Endothelial cell of umbilical vein (primary cell): ENCODE measurements at regions not wholly inside any gene's neighbourhood (a gene's known extent, or its start where the extent isn't known, plus 50 kb on each side); places are given as distances from the start of the nearest gene placed in this dataset.

Experiments used
- CTCF ChIP-seq, 2 donors: IDR thresholded peaks; 1 replicate in 1 of 2; 2 replicates in 1 of 2; pipeline ENCODE4 v1.5.1; 2011; ENCODE audit warnings: low read length in 2 of 2, mild to moderate bottlenecking in 2 of 2, moderate library complexity in 2 of 2, control low read depth in 1 of 2, inconsistent platforms in 1 of 2, low read depth in 1 of 2; ENCODE audit not compliant: insufficient read depth in 1 of 2; ENCODE audit errors: extremely low read depth in 1 of 2
- EZH2 ChIP-seq: IDR thresholded peaks from 2 replicates; pipeline ENCODE4 v1.6.1; 2012; ENCODE audit warnings: borderline replicate concordance, low read depth, mild to moderate bottlenecking, moderate library complexity, low read length, inconsistent platforms; ENCODE audit not compliant: severe bottlenecking
- MYC ChIP-seq: IDR thresholded peaks from one replicate; pipeline ENCODE4 v1.6.1; 2011; ENCODE audit warnings: mild to moderate bottlenecking, low read depth, low read length
- POLR2A ChIP-seq: IDR thresholded peaks from 2 replicates; pipeline ENCODE4 v1.6.1; 2012; ENCODE audit warnings: low read depth, mild to moderate bottlenecking, control low read depth, low read length
- TF ChIP-seq, protein P1 (sequence below): IDR thresholded peaks from 2 replicates; pipeline ENCODE4 v1.6.1; 2011; ENCODE audit not compliant: insufficient read depth, insufficient read length

- no peak for TF ChIP-seq CTCF (IDR thresholded peaks at IDR 0.05; ENCODE audit: extremely low read depth in 1 of 2, insufficient read depth in 1 of 2, low read depth in 1 of 2, low read length in 2 of 2)
- no peak for TF ChIP-seq MYC
- no peak for TF ChIP-seq EZH2
- TF ChIP-seq POLR2A = no peak
- TF ChIP-seq, protein P1, sequence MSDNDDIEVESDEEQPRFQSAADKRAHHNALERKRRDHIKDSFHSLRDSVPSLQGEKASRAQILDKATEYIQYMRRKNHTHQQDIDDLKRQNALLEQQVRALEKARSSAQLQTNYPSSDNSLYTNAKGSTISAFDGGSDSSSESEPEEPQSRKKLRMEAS = no peak
These were observed 132.2 kb downstream of the TSN start for GRCh38 chr2:121887513-121888188.
